HG02623 (cell line): ENCODE measurements at regions not wholly inside any gene's neighbourhood (a gene's known extent, or its start where the extent isn't known, plus 50 kb on each side); places are given as distances from the start of the nearest gene placed in this dataset.
"Not testable (repeated sequence)": the region's sequence is repeated elsewhere in the genome, so short reads cannot be mapped to it uniquely, and the experiment has no call there.

Experiments used
- ATAC-seq: cut with Tn5 transposase; IDR thresholded peaks from one replicate; pipeline ENCODE4 v1.9.1; 2021; ENCODE audit warnings: moderate library complexity; ENCODE audit not compliant: unreplicated experiment

GRCh38 chr3:135393159-135393558 is 572.4 kb upstream of the PPP2R3A start:
- ATAC-seq = no peak

GRCh38 chr3:135393898-135394525 is 571.5 kb upstream of the PPP2R3A start:
- ATAC-seq = no peak

DNA sequence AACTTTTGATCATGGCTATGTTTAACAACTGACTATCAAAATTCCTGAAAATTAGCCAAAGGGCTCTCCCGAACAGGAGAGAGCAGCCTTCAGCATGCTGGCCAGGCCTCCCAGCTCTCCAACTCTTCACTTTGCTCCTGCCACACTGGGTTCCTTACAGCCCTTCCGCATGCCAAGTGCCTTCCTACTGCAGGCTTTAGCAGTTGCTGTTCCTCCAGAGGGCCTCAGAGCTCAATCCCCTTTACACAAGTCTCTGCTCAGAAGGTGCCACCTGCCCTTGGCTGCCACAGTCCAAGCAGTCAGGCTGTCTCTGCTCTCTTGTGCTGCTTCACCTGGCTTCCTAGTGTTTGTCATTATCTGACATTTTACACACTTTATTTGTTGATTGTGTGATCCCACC is 553.1 kb upstream of the PPP2R3A start:
- ATAC-seq = no peak

DNA sequence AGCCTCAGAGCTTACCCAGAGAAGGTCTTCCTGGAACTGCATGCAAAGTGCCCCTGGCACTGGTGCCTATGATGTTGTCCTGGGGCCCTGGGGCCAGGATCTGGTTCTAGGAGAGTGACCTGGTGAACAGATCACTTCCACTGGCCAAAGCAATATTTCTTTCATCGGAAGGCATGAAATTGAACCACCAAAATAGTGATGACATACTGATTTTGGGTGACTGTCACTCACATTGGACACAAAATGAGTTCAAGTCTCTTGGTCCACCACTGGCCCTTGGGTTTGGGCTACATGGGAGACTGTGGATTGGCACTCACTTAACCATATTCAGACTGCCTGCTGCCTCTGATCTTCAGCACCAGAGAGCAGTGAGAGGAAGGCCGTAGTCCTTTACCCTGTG is 549.3 kb upstream of the PPP2R3A start:
- ATAC-seq = no peak

- no peak for ATAC-seq
Observed at GRCh38 chr3:135419155-135419554, 546.4 kb upstream of the PPP2R3A start.

DNA sequence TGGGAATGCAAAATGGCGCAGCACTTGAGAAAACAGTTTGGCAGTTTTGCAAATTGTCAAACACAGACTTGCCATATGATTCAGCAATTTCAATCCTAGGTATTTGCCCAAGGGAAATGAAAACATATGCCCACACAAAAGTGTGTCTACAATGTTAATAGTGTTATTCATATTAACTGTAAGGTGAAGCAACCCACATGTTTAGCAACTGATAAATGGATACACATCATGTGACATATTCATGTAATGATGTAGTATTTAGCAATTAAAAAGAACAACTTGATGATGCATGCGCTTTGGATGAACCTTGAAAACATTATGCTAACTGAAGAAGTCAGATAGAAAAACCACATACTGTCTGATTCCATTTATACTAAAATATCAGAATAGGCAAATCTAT is 539.0 kb upstream of the PPP2R3A start:
- ATAC-seq = no peak

GRCh38 chr3:135432402-135432801 is 533.1 kb upstream of the PPP2R3A start:
- no peak for ATAC-seq

- ATAC-seq = not testable (repeated sequence)
Observed at GRCh38 chr3:135438889-135439597, 526.5 kb upstream of the PPP2R3A start.

DNA sequence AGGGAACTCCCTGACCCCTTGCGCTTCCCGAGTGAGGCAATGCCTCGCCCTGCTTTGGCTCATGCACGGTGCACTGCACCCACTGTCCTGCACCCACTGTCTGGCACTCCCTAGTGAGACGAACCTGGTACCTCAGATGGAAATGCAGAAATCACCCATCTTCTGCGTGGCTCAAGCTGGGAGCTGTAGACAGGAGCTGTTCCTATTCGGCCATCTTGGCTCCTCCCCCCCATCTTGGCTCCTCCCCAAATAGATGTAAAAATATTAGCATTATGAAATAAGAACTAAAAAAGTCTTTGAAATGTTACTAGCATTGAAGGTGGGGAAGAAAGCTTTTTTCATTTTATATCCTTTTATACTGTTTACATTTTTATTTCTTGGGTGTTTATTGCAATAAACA is 525.9 kb upstream of the PPP2R3A start:
- not testable (repeated sequence) for ATAC-seq

DNA sequence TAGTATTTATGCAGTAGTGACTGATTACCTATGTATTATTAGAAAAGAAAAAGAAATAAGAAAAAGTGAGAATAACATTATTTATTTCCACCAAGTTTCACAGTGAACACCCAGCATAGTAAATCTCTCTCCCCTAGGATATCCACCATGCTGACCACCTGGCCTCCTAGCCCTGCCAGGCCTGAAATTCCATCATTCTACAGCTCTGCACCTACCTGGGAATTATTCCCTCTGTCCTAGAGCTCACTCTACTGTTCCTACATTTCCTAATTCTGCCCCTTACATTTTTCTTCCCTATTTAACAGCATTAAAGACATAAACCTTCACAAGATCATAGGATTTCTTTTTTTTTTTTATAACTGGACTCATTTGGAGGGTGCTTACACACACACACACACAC is 525.3 kb upstream of the PPP2R3A start:
- ATAC-seq = no peak

DNA sequence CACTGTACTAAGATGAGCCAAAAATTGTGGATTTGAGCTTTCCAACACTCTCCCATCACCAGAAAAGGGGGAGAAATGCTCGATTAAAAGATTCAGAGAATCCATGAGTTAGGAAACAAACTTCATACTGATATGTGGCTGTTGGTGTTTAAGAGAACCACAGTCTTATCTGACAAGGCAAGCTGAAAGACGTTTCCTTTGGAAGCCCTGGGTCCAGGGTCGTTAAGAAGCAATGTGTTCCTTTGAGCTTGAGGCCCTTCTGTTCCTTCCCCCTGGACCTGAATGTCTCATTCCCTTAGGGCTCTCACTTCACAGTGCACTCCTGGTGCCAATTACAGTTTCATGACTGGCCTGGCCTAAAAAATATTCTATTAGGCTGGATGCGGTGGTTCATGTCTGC is 524.8 kb upstream of the PPP2R3A start:
- no peak for ATAC-seq

- ATAC-seq = no peak
Observed at GRCh38 chr3:135444058-135444457, 521.5 kb upstream of the PPP2R3A start.

GRCh38 chr3:135447483-135447882 is 518.0 kb upstream of the PPP2R3A start:
- no peak for ATAC-seq

DNA sequence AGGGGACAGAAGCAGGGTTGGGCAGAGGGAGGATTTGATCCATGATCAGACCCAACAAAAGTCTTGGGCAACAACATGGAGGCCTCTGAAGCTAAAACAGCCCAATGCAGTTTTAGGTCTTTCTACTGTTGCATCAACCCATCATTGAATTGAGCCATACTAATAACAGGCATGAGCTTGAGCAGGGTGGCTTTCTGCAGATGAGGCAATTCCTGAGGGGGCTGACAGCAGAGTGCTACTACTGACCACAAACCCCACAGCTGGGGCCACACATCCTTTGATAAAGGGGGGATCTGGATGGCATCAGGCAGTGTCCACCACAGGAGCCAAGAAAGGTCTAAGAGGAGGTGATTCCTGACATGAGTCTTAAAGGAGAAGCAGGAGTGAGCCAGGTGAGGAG is 517.0 kb upstream of the PPP2R3A start:
- no peak for ATAC-seq

- no peak for ATAC-seq
Observed at GRCh38 chr3:135449046-135449445, 516.5 kb upstream of the PPP2R3A start.

DNA sequence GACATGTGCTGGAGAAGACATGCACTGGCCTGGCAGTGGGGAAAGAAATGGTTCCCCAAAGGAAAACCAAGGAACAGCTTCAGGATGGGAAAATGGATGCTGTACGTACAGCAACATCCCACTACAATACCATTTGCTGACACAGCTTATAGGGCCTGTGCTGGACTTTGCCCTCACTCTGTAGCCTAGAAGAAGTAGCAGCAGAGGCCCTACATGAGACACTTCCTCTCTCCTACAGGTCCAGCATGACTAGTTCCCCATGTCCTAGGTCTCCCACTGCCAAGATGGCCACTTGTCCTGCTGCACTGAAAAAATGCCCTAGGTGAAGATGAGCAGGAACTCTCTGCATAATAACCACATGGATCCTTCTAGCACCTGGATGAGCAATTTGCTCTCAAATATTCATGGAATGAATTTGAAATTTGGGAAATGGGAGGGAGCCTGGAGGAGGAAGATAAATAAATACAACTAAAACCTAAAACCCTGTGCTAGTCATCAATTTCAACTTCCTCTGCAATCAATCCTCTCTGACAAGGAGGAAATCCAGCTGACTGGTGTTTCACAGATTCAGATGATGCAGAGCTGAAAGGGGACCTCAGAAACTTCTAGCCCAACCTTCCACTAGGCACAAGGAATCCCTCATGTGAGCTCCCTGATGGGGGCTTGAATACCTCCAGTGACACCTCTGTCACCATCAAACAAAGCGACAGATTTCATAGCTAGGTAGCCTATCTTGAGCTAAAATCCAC is 514.3 kb upstream of the PPP2R3A start:
- no peak for ATAC-seq

DNA sequence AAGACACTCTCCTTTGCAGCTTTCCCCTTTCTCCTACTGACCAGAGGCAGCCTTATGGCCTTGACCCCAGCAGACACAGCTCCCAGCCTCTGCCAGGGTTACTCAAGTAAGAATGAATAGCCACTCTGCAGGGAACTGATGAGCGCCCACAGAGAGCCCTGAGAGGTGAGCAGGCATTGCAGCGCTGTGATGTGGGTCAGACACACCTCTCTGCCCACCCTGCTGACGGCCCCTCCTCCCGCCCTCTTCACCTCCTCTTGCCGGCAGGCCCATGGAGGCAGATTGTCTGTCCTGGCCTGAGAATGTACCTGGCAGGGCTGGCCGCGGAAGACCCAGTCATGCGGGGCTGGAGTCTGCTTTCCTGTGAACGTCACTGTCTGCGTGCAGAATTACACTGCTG is 512.6 kb upstream of the PPP2R3A start:
- ATAC-seq = no peak

DNA sequence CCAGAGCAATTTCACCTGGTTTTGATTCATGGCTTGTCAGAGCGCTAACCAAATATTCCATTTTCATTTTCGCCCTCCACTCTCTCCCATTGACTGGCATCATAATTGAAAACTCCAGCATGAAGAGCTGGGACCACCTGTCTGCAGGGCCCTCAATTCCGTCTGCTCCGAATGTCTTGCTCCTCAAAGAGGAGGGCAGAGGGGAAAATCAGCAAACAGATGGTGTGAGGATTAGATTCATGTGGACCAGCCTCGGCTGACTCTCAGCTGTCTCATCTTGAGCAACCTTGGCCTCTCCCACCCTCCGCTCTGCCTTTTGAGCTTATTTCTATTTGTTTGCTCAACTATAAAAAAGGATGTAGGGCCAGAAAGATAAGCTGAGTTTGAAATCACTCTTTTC is 512.2 kb upstream of the PPP2R3A start:
- no peak for ATAC-seq

GRCh38 chr3:135454890-135455289 is 510.6 kb upstream of the PPP2R3A start:
- ATAC-seq = no peak

- ATAC-seq = no peak
Observed at GRCh38 chr3:135456108-135456790, 509.3 kb upstream of the PPP2R3A start.

DNA sequence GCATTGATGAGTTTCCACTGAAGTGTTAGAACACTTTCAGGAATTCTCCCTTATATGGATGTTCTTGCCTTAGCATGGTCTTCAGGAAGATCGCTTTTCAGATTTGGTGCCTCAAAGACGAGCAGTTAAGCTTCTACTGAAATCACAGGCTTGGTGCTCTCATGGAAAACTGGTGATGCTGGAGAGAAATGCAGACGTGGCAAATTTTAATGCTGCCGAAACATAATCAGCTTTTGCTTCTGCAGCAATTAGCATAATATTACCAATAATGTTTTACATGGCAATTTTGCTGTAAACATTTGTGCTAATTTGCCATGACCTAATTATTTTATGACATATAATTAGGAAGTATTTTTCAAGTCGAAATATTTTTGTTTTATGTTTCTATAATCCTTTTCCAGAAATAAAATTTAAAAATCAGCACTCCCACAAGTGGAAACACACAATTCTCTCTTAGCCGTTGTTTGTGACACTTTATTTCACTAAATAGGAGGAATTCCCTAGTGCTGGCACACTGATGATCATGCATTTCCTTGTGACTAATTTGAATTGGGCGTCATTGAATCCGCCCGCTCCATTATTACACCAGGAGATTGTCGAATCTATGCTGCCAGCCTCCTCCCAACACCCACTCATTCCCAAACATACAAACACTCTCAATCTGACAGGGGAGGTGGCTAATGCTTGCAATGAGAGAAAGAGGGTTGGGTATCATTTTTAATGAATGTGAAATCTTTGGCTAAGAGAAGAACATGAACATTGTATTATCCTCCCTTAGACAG is 506.8 kb upstream of the PPP2R3A start:
- no peak for ATAC-seq
